HepG2 (cell line): ENCODE measurements at regions not wholly inside any gene's neighbourhood (a gene's known extent, or its start where the extent isn't known, plus 50 kb on each side); places are given as distances from the start of the nearest gene placed in this dataset.

Source experiments
- ATAC-seq: fragments of 200-7000 bp; cut with Tn5 transposase; 3 replicates; pipeline ENCODE4 v1.9.1; 2020; ENCODE audit warnings: mild to moderate bottlenecking, moderate library complexity
- BruUV-seq: library from RNA; stranded (reverse); fragments of 400-500 nt; replicated peaks from 2 replicates; lab custom pipeline; 2021; lab: Mats Ljungman, UMichigan
- CTCF ChIA-PET: fragments of 300-600 bp; formaldehyde crosslinking; extraction: SDS; loops from one replicate; lab custom pipeline; 2021; ENCODE audit warnings: low total read pairs, inconsistent platforms, low intra/inter-chr PET ratio; lab: Yijun Ruan, JAX
- POLR2A ChIA-PET: fragments of 350-600 bp; sonication (Branson Sonifier 250); formaldehyde crosslinking; loops from one replicate; lab custom pipeline; 2020; ENCODE audit warnings: antibody characterized with exemption, inconsistent platforms; lab: Yijun Ruan, JAX
- DNase-seq: peaks from one replicate; pipeline ENCODE4 v3.0.0-alpha.2; 2015; ENCODE audit warnings: low spot score
- FAIRE-seq: peaks from 3 replicates; lab custom pipeline; 2011; peaks lifted over from hg19 to GRCh38; lab: Jason Lieb, UNC
- H2AFZ ChIP-seq: one replicate; pipeline ENCODE4 v1.6.1; 2011; ENCODE audit warnings: low read length, inconsistent platforms
- H3K27ac ChIP-seq: fragments of 300-600 bp; 3 replicates; pipeline ENCODE4 v1.8.0; 2011; ENCODE audit warnings: mixed run types, mild to moderate bottlenecking, mixed read lengths, low read length, inconsistent platforms; ENCODE audit not compliant: insufficient read depth; ENCODE audit errors: extremely low read length
- H3K27me3 ChIP-seq, 2 experiments: fragments of 200-600 bp in 1 of 2; 2 replicates in 1 of 2; 3 replicates in 1 of 2; pipeline versions ENCODE4 v1.6.0 to v1.8.0; 2011; ENCODE audit warnings: low read length in 2 of 2, mild to moderate bottlenecking in 2 of 2, moderate library complexity in 2 of 2, inconsistent platforms in 1 of 2; ENCODE audit not compliant: insufficient read depth in 2 of 2, control insufficient read depth in 1 of 2
- H3K36me3 ChIP-seq, 2 experiments: fragments of 200-600 bp in 1 of 2; replicated peaks in 1 of 2; 2 replicates in 1 of 2; 3 replicates in 1 of 2; pipeline versions ENCODE4 v1.5.1 to v1.8.0; 2011; ENCODE audit warnings: low read length in 2 of 2, inconsistent platforms in 1 of 2; ENCODE audit not compliant: insufficient read depth in 2 of 2, control insufficient read depth in 1 of 2
- H3K4me1 ChIP-seq: 2 replicates; pipeline ENCODE4 v1.5.1; 2012; ENCODE audit warnings: low read length, inconsistent platforms; ENCODE audit not compliant: insufficient read depth
- H3K4me2 ChIP-seq: 2 replicates; pipeline ENCODE4 v1.6.0; 2011; ENCODE audit warnings: low read depth, low read length, inconsistent platforms
- H3K4me3 ChIP-seq, 3 experiments: fragments of 200-600 bp in 1 of 3; sonication (generic), shearing (Covaris generic) in 1 of 3; replicated peaks in 1 of 3; 2 replicates each; pipeline ENCODE4 v1.5.1; 2011 to 2016; ENCODE audit warnings: low read length in 3 of 3, inconsistent platforms in 2 of 3, low read depth in 2 of 3, mild to moderate bottlenecking in 2 of 3, control low read depth in 1 of 3, mixed read lengths in 1 of 3; ENCODE audit not compliant: insufficient read depth in 1 of 3
- H3K79me2 ChIP-seq: one replicate; pipeline ENCODE4 v1.6.1; 2011; ENCODE audit warnings: low read length, inconsistent platforms; ENCODE audit not compliant: insufficient read depth
- H3K9ac ChIP-seq: 2 replicates; pipeline ENCODE4 v1.6.0; 2011; ENCODE audit warnings: mild to moderate bottlenecking, low read depth, low read length, inconsistent platforms; ENCODE audit not compliant: insufficient read depth
- H3K9me3 ChIP-seq: 2 replicates; pipeline ENCODE4 v1.5.1; 2012; ENCODE audit warnings: mild to moderate bottlenecking, low read length
- H4K20me1 ChIP-seq: 2 replicates; pipeline ENCODE4 v1.6.0; 2011; ENCODE audit warnings: inconsistent platforms, mild to moderate bottlenecking, low read length, moderate library complexity; ENCODE audit not compliant: insufficient read depth
- HCFC1 ChIP-seq: fragments of 150-350 bp; IDR thresholded peaks from 2 replicates; pipeline ENCODE4 v1.6.1; 2014; ENCODE audit warnings: low read depth, low read length
- ISL2 ChIP-seq: sonication (generic); formaldehyde crosslinking; IDR thresholded peaks from 2 replicates; pipeline ENCODE4 v1.5.0; 2020; ENCODE audit warnings: missing genetic modification reagents
- MAFF ChIP-seq: IDR thresholded peaks from 2 replicates; pipeline ENCODE4 v1.6.1; 2011; ENCODE audit warnings: low read depth, low read length, improper control_type of control experiment
- POGZ ChIP-seq: sonication (generic); formaldehyde crosslinking; IDR thresholded peaks from 2 replicates; pipeline ENCODE4 v1.4.0; 2020; ENCODE audit warnings: mild to moderate bottlenecking, missing genetic modification reagents
- SNAI1 ChIP-seq: sonication (generic); formaldehyde crosslinking; IDR thresholded peaks from 2 replicates; pipeline ENCODE4 v1.5.0; 2020; ENCODE audit warnings: mild to moderate bottlenecking, missing genetic modification reagents, borderline replicate concordance
- TSC22D2 ChIP-seq: sonication (generic); formaldehyde crosslinking; IDR thresholded peaks from 2 replicates; pipeline ENCODE4 v1.5.1; 2020; ENCODE audit warnings: missing genetic modification reagents, mild to moderate bottlenecking, borderline replicate concordance
- ZNF569 ChIP-seq: sonication (generic); formaldehyde crosslinking; IDR thresholded peaks from 2 replicates; pipeline ENCODE4 v1.5.0; 2020; ENCODE audit warnings: mild to moderate bottlenecking, missing genetic modification reagents, moderate library complexity, borderline replicate concordance
- ZNF704 ChIP-seq: sonication (generic); formaldehyde crosslinking; IDR thresholded peaks from 2 replicates; pipeline ENCODE4 v1.8.1; 2023; ENCODE audit warnings: mild to moderate bottlenecking, inconsistent platforms, moderate library complexity, missing genetic modification reagents, borderline replicate concordance
- WGBS: methylation state at CpG from one replicate; pipeline ENCODE4 v1.1.6; 2017; ENCODE audit warnings: low lambda C conversion rate; 5-methylcytosine and 5-hydroxymethylcytosine counted together
- in situ Hi-C: cut with HindIII; loops from 2 replicates; pipeline ENCODE4 v1.10.0; 2017; ENCODE audit warnings: low pct_unique_long_range_greater_than_20kb; ENCODE audit not compliant: extremely low pct_ligation_motif_present
- intact Hi-C: fragments of 100-400 bp; cut with micrococcal nuclease; formaldehyde crosslinking; loops from one replicate; pipeline ENCODE4 v1.10.0; 2022; ENCODE audit not compliant: unreplicated experiment
- TF ChIP-seq, protein P1 (sequence below): sonication (generic); formaldehyde crosslinking; IDR thresholded peaks from 2 replicates; pipeline ENCODE4 v1.4.0; 2020; ENCODE audit warnings: missing genetic modification reagents, borderline replicate concordance

GRCh38 chr11:19557720-19558140, 154.9 kb upstream of the NAV2 start (continued):
- TF ChIP-seq ZNF704 (CRISPR knock-in tag), result no peak
- TF ChIP-seq, all 625 proteins: peak for 8

DNA sequence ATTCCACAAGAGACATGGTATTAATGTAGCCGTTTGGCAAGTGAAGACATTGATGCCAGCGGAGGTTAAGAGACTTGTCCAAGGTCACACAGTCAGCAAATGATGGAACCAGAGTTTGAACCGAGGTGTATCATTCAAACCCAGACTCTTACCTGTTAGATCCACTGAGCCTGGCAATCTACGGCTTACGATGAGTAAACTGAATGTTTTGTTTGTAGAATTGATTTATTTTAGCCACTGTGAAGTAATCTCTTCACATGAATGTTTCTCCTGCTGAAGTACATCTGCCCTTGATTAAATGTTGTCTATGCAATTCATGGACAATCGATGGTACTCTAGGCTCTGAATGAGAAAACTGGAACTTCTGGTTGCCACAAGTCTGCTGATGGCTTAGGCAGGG, 155.5 kb upstream of the NAV2 start:
- Histone ChIP-seq H2AFZ (no peak overlapping the region), H3K79me2 (no peaks in the 10 kb centered on the region), H3K27me3 (peaks cover 0 to 15% of the 10 kb centered on the region in 2 experiments; a peak in 3 of 5 replicates), H4K20me1 (peaks cover 4% of the 10 kb centered on the region; the same call in 1 of the 2 replicates), H3K27ac (no peak overlapping the region), H3K4me1 (no peaks in the 10 kb centered on the region), H3K9me3 (no peaks in the 10 kb centered on the region), H3K4me3 (no peak overlapping the region), H3K9ac (no peak overlapping the region), H3K4me2 (no peak overlapping the region), H3K36me3 (no peaks in the 10 kb centered on the region)
- intact Hi-C loops, result loop anchor here (1.0 kb wide), 2 partner anchors 346 to 486 kb away; no protein-coding TSS in a partner anchor
- in situ Hi-C loops, result loop anchor here (5.0 kb wide), 2 partner anchors 245 to 485 kb away; no protein-coding TSS in a partner anchor
- CTCF ChIA-PET, result interaction anchor here (1.0 to 2.2 kb wide), 7 partner anchors 186 to 576 kb away, joined by 3 to 11 read pairs (median 5); no protein-coding TSS in a partner anchor
- POLR2A ChIA-PET, result no interaction called here
- BruUV-seq, result no TSS peak
- WGBS, result 2% methylated on average over 6 of the region's 6 CpGs
- no peak for ATAC-seq
- no peak for TF ChIP-seq TSC22D2
- no peak for TF ChIP-seq SNAI1 (CRISPR knock-in tag)
- no peak for TF ChIP-seq POGZ (CRISPR knock-in tag)
- no peak for TF ChIP-seq MAFF
- no peak for TF ChIP-seq ISL2 (CRISPR knock-in tag)
- TF ChIP-seq, protein P1, sequence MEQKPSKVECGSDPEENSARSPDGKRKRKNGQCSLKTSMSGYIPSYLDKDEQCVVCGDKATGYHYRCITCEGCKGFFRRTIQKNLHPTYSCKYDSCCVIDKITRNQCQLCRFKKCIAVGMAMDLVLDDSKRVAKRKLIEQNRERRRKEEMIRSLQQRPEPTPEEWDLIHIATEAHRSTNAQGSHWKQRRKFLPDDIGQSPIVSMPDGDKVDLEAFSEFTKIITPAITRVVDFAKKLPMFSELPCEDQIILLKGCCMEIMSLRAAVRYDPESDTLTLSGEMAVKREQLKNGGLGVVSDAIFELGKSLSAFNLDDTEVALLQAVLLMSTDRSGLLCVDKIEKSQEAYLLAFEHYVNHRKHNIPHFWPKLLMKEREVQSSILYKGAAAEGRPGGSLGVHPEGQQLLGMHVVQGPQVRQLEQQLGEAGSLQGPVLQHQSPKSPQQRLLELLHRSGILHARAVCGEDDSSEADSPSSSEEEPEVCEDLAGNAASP (CRISPR knock-in tag), result no peak
- TF ChIP-seq HCFC1, result no peak
- no peak for TF ChIP-seq ZNF569
- DNase-seq, result no peak
- FAIRE-seq, result no peak
